Pancreas (tissue), 10 donors: ENCODE measurements at regions not wholly inside any gene's neighbourhood (a gene's known extent, or its start where the extent isn't known, plus 50 kb on each side); places are given as distances from the start of the nearest gene placed in this dataset.

Experiments used
- ATAC-seq, 4 donors: fragments of 200-7000 bp; cut with Tn5 transposase; one replicate each; pipeline versions ENCODE4 v1.8.0 to v1.9.1; 2020; ENCODE audit warnings: mild to moderate bottlenecking in 4 of 4, moderate library complexity in 4 of 4
- DNase-seq, 6 donors: peaks; one replicate each; pipeline ENCODE4 v3.0.0-alpha.2; 2020
- FAIRE-seq: peaks from 2 replicates; lab custom pipeline; 2012; peaks lifted over from hg19 to GRCh38; lab: Jason Lieb, UNC
- H3K27ac ChIP-seq, 4 donors: fragments of 200-600 bp; sonication (generic); 1 replicate in 3 of 4; 2 replicates in 1 of 4; pipeline versions ENCODE4 v1.5.0 to v1.8.0; 2020
- H3K27me3 ChIP-seq, 4 donors: fragments of 200-600 bp; one replicate each; pipeline ENCODE4 v1.8.0; 2021
- H3K36me3 ChIP-seq, 3 donors: fragments of 200-600 bp; sonication (generic) in 1 of 3; one replicate each; pipeline versions ENCODE4 v1.5.0 to v1.8.0; 2020 to 2021
- H3K4me1 ChIP-seq, 3 donors: fragments of 200-600 bp; one replicate each; pipeline ENCODE4 v1.8.0; 2021
- H3K4me3 ChIP-seq, 4 donors: fragments of 200-600 bp; sonication (generic) in 2 of 4; one replicate each; pipeline versions ENCODE4 v1.5.0 to v1.8.0; 2020 to 2021
- H3K9me3 ChIP-seq, 4 donors: fragments of 200-600 bp; one replicate each; pipeline ENCODE4 v1.8.0; 2021
- CTCF ChIP-seq, 4 donors: fragments of 200-600 bp; sonication (generic) in 3 of 4; IDR thresholded peaks; one replicate each; pipeline versions ENCODE4 v1.5.0 to v1.8.0; 2021; ENCODE audit warnings: antibody characterized with exemption in 4 of 4
- WGBS, 2 donors: extraction: QIAGEN DNeasy Blood & Tissue Kit; methylation state at CpG; one replicate each; pipeline ENCODE4 v1.1.7; 2013; 5-methylcytosine and 5-hydroxymethylcytosine counted together
- intact Hi-C, 3 donors: fragments of 100-400 bp; cut with DNase I; formaldehyde crosslinking; loops; one replicate each; pipeline versions ENCODE4 v1.11.1 to v1.14.2; 2022
- donor health status: healthy with polysubstance abuse.
- donor health status: DM: no; HTN: no; CAD: no; lungs with moderate emphysema.
- donor health status: DM: no; HTN: no; CAD: no.
- donor health status: control.
- donor health status: control.
- donor health status: Bipolar disorder and iron deficiency.
- donor health status: DM: yes; HTN: yes; CAD: no.
- donor health status: DM: no; HTN: no; CAD: no.
- donor health status: DM: no; HTN: no; CAD: no.
- donor health status: DM: yes; HTN: yes; CAD: no.

DNA sequence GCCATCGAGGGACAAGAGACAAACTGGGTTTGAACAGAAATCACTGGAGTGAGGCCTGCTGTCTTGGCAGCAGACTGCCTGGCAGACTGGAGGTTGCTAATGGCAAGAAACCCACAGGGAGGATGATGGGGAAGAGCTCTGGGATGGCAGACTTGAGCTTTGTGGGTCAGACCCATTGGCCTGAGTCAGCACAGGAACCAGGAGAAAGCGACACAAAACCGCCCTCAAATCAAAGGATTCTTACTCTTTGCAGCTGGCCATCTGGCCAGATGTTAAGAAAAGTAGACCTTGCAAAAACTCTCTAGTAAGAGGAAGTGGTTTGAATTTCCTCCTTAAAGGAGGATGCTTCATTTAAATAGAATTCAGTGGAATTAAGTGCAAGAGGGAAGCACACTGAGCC is 195.2 kb upstream of the JUN start:
- TF ChIP-seq CTCF (IDR thresholded peaks at IDR 0.05), result no peak
- DNase-seq (no peak), FAIRE-seq (no peak), ATAC-seq (no peak)
- WGBS, 2 donors, result 92 to 93% methylated on average over 3 of the region's 3 CpGs
- H3K9me3 ChIP-seq, result no peaks in the 10 kb centered on the region
- H3K27ac ChIP-seq, result no peak overlapping the region
- intact Hi-C loops, result no loop called here
- H3K27me3 ChIP-seq, result no peaks in the 10 kb centered on the region
- peaks cover 21 to 33% (median 26%) of the 10 kb centered on the region in 3 donors for H3K4me1 ChIP-seq
- no peak overlapping the region for H3K4me3 ChIP-seq
- H3K36me3 ChIP-seq, result no peaks in the 10 kb centered on the region

GRCh38 chr1:58979677-58980076 is 195.8 kb upstream of the JUN start:
- no peak for FAIRE-seq
- intact Hi-C loops, result loop anchor here in 1 of 3 donors (10.0 kb wide), 1 partner anchor 65 kb away; no protein-coding TSS in a partner anchor
- TF ChIP-seq CTCF (IDR thresholded peaks at IDR 0.05), result no peak

DNA sequence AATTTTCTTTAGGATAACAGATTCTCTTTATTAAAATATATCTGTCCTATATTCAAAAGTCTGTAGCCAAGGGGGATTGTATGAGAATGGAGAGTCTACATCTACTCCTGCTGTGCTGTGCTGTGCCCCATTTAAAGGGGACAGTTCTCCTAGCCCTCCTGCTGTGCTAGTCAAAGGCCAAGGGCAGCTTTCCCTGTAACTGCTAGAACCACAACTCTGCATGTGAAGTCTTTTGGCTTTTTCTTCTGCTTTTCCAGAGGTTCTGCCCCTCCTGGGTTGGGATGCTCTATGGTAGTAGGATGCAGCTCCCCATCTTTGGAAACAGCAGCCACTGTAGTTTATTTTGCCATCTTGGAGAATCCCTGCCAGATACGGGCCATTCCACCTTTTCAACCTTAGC is 197.5 kb upstream of the JUN start:
- no peak overlapping the region for H3K27ac ChIP-seq
- no peak for FAIRE-seq
- intact Hi-C loops, result loop anchor here in 1 of 3 donors (10.0 kb wide), 1 partner anchor 63 kb away; no protein-coding TSS in a partner anchor
- 91 to 100% methylated on average over 1 of the region's 1 CpG for WGBS, 2 donors
- no peak for TF ChIP-seq CTCF (IDR thresholded peaks at IDR 0.05)
- peaks cover 14 to 22% (median 22%) of the 10 kb centered on the region in 3 donors for H3K4me1 ChIP-seq
- H3K36me3 ChIP-seq, result no peaks in the 10 kb centered on the region
- DNase-seq, result no peak
- H3K27me3 ChIP-seq, result no peaks in the 10 kb centered on the region
- no peak for ATAC-seq
- H3K4me3 ChIP-seq, result no peak overlapping the region
- H3K9me3 ChIP-seq, result no peaks in the 10 kb centered on the region

More at GRCh38 chr1:58979677-58980076, 195.8 kb upstream of the JUN start:
- Histone ChIP-seq H3K36me3 (no peaks in the 10 kb centered on the region), H3K27me3 (no peaks in the 10 kb centered on the region), H3K9me3 (no peaks in the 10 kb centered on the region), H3K27ac (no peak overlapping the region), H3K4me3 (no peak overlapping the region), H3K4me1 (peaks cover 21 to 27% (median 23%) of the 10 kb centered on the region in 3 donors)
- DNase-seq (no peak), ATAC-seq (no peak)
- 90 to 93% methylated on average over 3 of the region's 3 CpGs for WGBS, 2 donors

DNA sequence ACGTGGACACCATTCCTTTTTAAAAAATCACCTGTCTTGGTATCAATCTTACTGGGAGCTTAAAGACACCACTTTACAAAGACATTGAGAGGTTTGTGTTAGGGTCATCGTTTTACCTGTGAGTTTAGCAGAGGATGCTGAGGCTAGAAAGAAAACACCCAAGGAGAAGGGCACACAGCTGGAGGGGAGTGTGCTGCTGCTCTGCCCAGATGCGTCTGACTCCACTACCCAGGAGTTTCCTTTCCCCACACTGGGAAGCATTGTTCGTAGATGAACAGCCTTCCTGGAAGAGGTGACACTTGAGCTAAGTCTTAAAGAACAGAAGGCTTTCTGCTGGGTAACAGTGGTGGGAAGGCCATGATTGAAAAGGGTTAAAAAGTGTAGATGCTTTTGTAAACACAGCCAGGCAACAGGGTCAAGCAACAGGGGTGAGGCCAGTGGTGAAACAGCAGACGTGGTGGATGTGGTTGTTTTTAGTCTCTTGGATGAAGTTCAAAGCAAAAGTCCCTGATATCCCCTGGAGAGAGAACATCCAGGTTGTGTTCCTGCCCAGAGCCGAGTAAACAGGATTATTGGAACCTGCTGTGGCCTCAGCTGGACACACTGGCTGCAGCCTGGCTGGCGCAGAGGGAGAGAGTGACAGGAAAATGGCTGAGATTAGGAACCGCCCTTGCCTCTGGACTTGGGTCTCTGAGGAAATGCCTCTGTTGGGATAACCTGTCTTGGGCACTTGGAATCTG is 198.6 kb upstream of the JUN start:
- TF ChIP-seq CTCF (IDR thresholded peaks at IDR 0.05), result no peak
- H3K27me3 ChIP-seq, result no peaks in the 10 kb centered on the region
- H3K27ac ChIP-seq, result peak overlapping the region in 2 of 4 donors; percentile 15 to 17
- H3K36me3 ChIP-seq, result no peaks in the 10 kb centered on the region
- WGBS, 2 donors, result 47 to 49% methylated on average over 8 of the region's 8 CpGs
- H3K4me1 ChIP-seq, result peaks cover 11 to 12% (median 12%) of the 10 kb centered on the region in 3 donors
- FAIRE-seq (no peak), ATAC-seq (peak; percentile 88 to 98 (median 94)), DNase-seq (peak in 5 of 6 donors; percentile 55 to 77 (median 66))
- H3K4me3 ChIP-seq, result no peak overlapping the region
- H3K9me3 ChIP-seq, result no peaks in the 10 kb centered on the region
- intact Hi-C loops, result loop anchor here in 1 of 3 donors (10.0 kb wide), 1 partner anchor 62 kb away; no protein-coding TSS in a partner anchor

DNA sequence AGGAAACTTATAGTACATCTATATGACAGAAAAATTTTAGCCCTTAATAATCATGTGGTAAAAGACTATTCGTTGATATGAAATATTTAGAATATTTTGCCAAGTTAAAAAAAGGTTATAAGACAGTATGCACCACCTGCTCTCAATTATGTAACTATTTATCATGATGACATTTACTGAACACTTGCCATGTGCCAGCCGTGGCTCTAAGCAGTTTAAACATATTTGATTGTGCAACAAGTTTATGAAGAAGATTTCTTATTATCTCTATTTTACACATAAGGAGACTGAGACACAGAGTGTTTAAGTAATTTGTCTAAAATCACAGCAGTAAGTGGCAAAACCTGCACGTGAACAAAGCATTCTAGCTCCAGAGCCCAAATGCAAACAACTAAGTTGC is 199.3 kb upstream of the JUN start:
- no peak overlapping the region for H3K4me3 ChIP-seq
- DNase-seq, result no peak
- TF ChIP-seq CTCF (IDR thresholded peaks at IDR 0.05), result no peak
- no peak overlapping the region for H3K27ac ChIP-seq
- peaks cover 11 to 12% (median 11%) of the 10 kb centered on the region in 3 donors for H3K4me1 ChIP-seq
- no peak for FAIRE-seq
- no peaks in the 10 kb centered on the region for H3K27me3 ChIP-seq
- intact Hi-C loops, result loop anchor here in 1 of 3 donors (10.0 kb wide), 1 partner anchor 62 kb away; no protein-coding TSS in a partner anchor
- 10 to 11% methylated on average over 3 of the region's 3 CpGs for WGBS, 2 donors
- no peaks in the 10 kb centered on the region for H3K9me3 ChIP-seq
- ATAC-seq, result peak in 2 of 4 donors; percentile 20 to 24
- H3K36me3 ChIP-seq, result no peaks in the 10 kb centered on the region
